IMR-90 (cell line): ENCODE measurements at regions not wholly inside any gene's neighbourhood (a gene's known extent, or its start where the extent isn't known, plus 50 kb on each side); places are given as distances from the start of the nearest gene placed in this dataset.

Source experiments
- ATAC-seq: fragments of 200-7000 bp; cut with Tn5 transposase; 2 replicates; pipeline ENCODE4 v1.9.1; 2020; ENCODE audit warnings: low read depth, mild to moderate bottlenecking, moderate library complexity
- BruUV-seq: library from RNA; stranded (reverse); fragments of 400-500 nt; replicated peaks from 2 replicates; lab custom pipeline; 2021; lab: Mats Ljungman, UMichigan
- CTCF ChIA-PET: fragments of 300-600 bp; formaldehyde crosslinking; extraction: SDS; loops from one replicate; lab custom pipeline; 2021; ENCODE audit warnings: antibody characterized with exemption; lab: Yijun Ruan, JAX
- POLR2A ChIA-PET: fragments of 300-600 bp; sonication (Branson Sonifier 250); formaldehyde crosslinking; loops from one replicate; lab custom pipeline; 2022; ENCODE audit warnings: antibody characterized with exemption; ENCODE audit not compliant: unreplicated experiment; lab: Charles Lee
- DNase-seq: peaks from one replicate; pipeline ENCODE4 v3.0.0; 2013
- H2AFZ ChIP-seq: replicated peaks from 2 replicates; pipeline ENCODE3; 2013; ENCODE audit warnings: low read length, mild to moderate bottlenecking; ENCODE audit not compliant: poor library complexity
- H2AK5ac ChIP-seq: 2 replicates; pipeline ENCODE4 v1.6.1; 2013; ENCODE audit warnings: low read depth, low read length, inconsistent platforms
- H2AK9ac ChIP-seq: replicated peaks from 2 replicates; pipeline ENCODE3; 2013; ENCODE audit warnings: mild to moderate bottlenecking, low read depth, low read length, moderate library complexity; ENCODE audit not compliant: poor library complexity
- H2BK120ac ChIP-seq: 2 replicates; pipeline ENCODE4 v1.6.1; 2013; ENCODE audit warnings: low read depth, low read length, inconsistent platforms
- H2BK15ac ChIP-seq: 3 replicates; pipeline ENCODE4 v1.6.1; 2013; ENCODE audit warnings: low read depth, low read length, inconsistent platforms
- H2BK20ac ChIP-seq: 2 replicates; pipeline ENCODE4 v1.6.1; 2013; ENCODE audit warnings: low read depth, mild to moderate bottlenecking, inconsistent platforms, low read length, moderate library complexity
- H2BK5ac ChIP-seq: 2 replicates; pipeline ENCODE4 v1.6.1; 2013; ENCODE audit warnings: mild to moderate bottlenecking, low read depth, low read length, inconsistent platforms; ENCODE audit not compliant: poor library complexity, severe bottlenecking
- H3K14ac ChIP-seq: replicated peaks from 2 replicates; pipeline ENCODE4 v1.6.1; 2013; ENCODE audit warnings: low read depth, low read length, inconsistent platforms
- H3K18ac ChIP-seq: 2 replicates; pipeline ENCODE4 v1.6.1; 2013; ENCODE audit warnings: low read depth, low read length, control low read depth
- H3K23ac ChIP-seq: 2 replicates; pipeline ENCODE4 v1.6.1; 2013; ENCODE audit warnings: low read depth, low read length, inconsistent platforms
- H3K27ac ChIP-seq: 2 replicates; pipeline ENCODE4 v1.5.1; 2013; ENCODE audit warnings: mild to moderate bottlenecking, control low read depth, low read length; ENCODE audit not compliant: insufficient read depth
- H3K27me3 ChIP-seq: 2 replicates; pipeline ENCODE4 v1.6.1; 2013; ENCODE audit warnings: low read length; ENCODE audit not compliant: control insufficient read depth, insufficient read depth
- H3K36me3 ChIP-seq: 2 replicates; pipeline ENCODE4 v1.6.1; 2013; ENCODE audit warnings: low read length, mixed read lengths; ENCODE audit not compliant: control insufficient read depth, insufficient read depth
- H3K4ac ChIP-seq: 2 replicates; pipeline ENCODE4 v1.6.1; 2013; ENCODE audit warnings: low read depth, low read length, inconsistent platforms
- H3K4me1 ChIP-seq: 2 replicates; pipeline ENCODE4 v1.6.1; 2013; ENCODE audit warnings: low read length, mixed read lengths; ENCODE audit not compliant: control insufficient read depth, insufficient read depth
- H3K4me2 ChIP-seq: 2 replicates; pipeline ENCODE4 v1.6.1; 2013; ENCODE audit warnings: low read depth, mild to moderate bottlenecking, control low read depth, low read length, moderate library complexity
- H3K4me3 ChIP-seq: 2 replicates; pipeline ENCODE4 v1.5.1; 2013; ENCODE audit warnings: low read depth, mild to moderate bottlenecking, control low read depth, low read length, moderate library complexity; ENCODE audit not compliant: insufficient read depth
- H3K56ac ChIP-seq: 2 replicates; pipeline ENCODE4 v1.6.1; 2013; ENCODE audit warnings: low read length, inconsistent platforms; ENCODE audit not compliant: insufficient read depth; ENCODE audit errors: extremely low read depth
- H3K79me1 ChIP-seq, 2 experiments: 2 replicates each; pipeline ENCODE4 v1.6.1; 2013; ENCODE audit warnings: low read length in 2 of 2, inconsistent platforms in 1 of 2, low read depth in 1 of 2
- H3K9ac ChIP-seq: 2 replicates; pipeline ENCODE4 v1.6.1; 2013; ENCODE audit warnings: low read depth, low read length, control low read depth
- H3K9me1 ChIP-seq: 2 replicates; pipeline ENCODE4 v1.6.1; 2013; ENCODE audit warnings: low read length, inconsistent platforms; ENCODE audit not compliant: insufficient read depth
- H3K9me3 ChIP-seq: 2 replicates; pipeline ENCODE4 v1.6.1; 2013; ENCODE audit warnings: low read length; ENCODE audit not compliant: control insufficient read depth, insufficient read depth
- H4K20me1 ChIP-seq: 2 replicates; pipeline ENCODE4 v1.6.1; 2013; ENCODE audit warnings: low read length, inconsistent platforms; ENCODE audit not compliant: insufficient read depth
- H4K5ac ChIP-seq: 2 replicates; pipeline ENCODE4 v1.6.1; 2013; ENCODE audit warnings: mild to moderate bottlenecking, low read depth, low read length, control low read depth
- H4K8ac ChIP-seq, 2 experiments: 2 replicates each; pipeline ENCODE4 v1.6.1; 2013; ENCODE audit warnings: low read depth in 2 of 2, low read length in 2 of 2, control low read depth in 1 of 2, inconsistent platforms in 1 of 2
- H4K91ac ChIP-seq: 2 replicates; pipeline ENCODE4 v1.6.1; 2013; ENCODE audit warnings: low read depth, low read length, inconsistent platforms; ENCODE audit not compliant: insufficient read depth
- BHLHE40 ChIP-seq: fragments of 150-350 bp; IDR thresholded peaks from 2 replicates; pipeline ENCODE4 v1.6.1; 2016; ENCODE audit warnings: mild to moderate bottlenecking, low read depth, low read length
- CEBPB ChIP-seq: IDR thresholded peaks from 2 replicates; pipeline ENCODE4 v1.6.1; 2012; ENCODE audit warnings: low read depth, low read length, improper control_type of control experiment
- CHD1 ChIP-seq: IDR thresholded peaks from 2 replicates; pipeline ENCODE4 v1.6.1; 2012; ENCODE audit warnings: low read depth, low read length, improper control_type of control experiment
- FOS ChIP-seq: fragments of 150-350 bp; IDR thresholded peaks from 2 replicates; pipeline ENCODE4 v1.6.1; 2016; ENCODE audit warnings: low read depth, low read length
- MAFK ChIP-seq: IDR thresholded peaks from 2 replicates; pipeline ENCODE4 v1.6.1; 2012; ENCODE audit warnings: low read depth, low read length, improper control_type of control experiment
- MAZ ChIP-seq: IDR thresholded peaks from 2 replicates; pipeline ENCODE4 v1.6.1; 2012; ENCODE audit warnings: low read depth, mild to moderate bottlenecking, low read length, improper control_type of control experiment, moderate library complexity, borderline replicate concordance
- MXI1 ChIP-seq: IDR thresholded peaks from 2 replicates; pipeline ENCODE4 v1.6.1; 2012; ENCODE audit warnings: low read depth, mild to moderate bottlenecking, low read length, moderate library complexity, borderline replicate concordance
- NFE2L2 ChIP-seq: fragments of 150-350 bp; IDR thresholded peaks from 2 replicates; pipeline ENCODE4 v1.6.1; 2016; ENCODE audit warnings: low read depth, mild to moderate bottlenecking, low read length
- POLR2A ChIP-seq: IDR thresholded peaks from 2 replicates; pipeline ENCODE4 v1.6.1; 2012; ENCODE audit warnings: mild to moderate bottlenecking, low read depth, low read length
- RAD21 ChIP-seq: IDR thresholded peaks from 2 replicates; pipeline ENCODE4 v1.6.1; 2012; ENCODE audit warnings: low read length, improper control_type of control experiment
- RCOR1 ChIP-seq: IDR thresholded peaks from 2 replicates; pipeline ENCODE4 v1.6.1; 2012; ENCODE audit warnings: mild to moderate bottlenecking, low read length, improper control_type of control experiment; ENCODE audit not compliant: insufficient replicate concordance
- RFX5 ChIP-seq: IDR thresholded peaks from 2 replicates; pipeline ENCODE4 v1.8.0; 2012; ENCODE audit warnings: low read depth, mild to moderate bottlenecking, low read length, moderate library complexity
- SMC3 ChIP-seq: fragments of 150-350 bp; IDR thresholded peaks from 2 replicates; pipeline ENCODE4 v1.6.1; 2016; ENCODE audit warnings: low read depth, mild to moderate bottlenecking, antibody characterized with exemption, low read length, moderate library complexity
- WGBS, 2 experiments: methylation state at CpG; one replicate each; pipeline versions ENCODE4 v1.1.5 to v1.1.7; 2013; ENCODE audit warnings: missing lambda C conversion rate in 2 of 2; ENCODE audit not compliant: insufficient read length in 1 of 2; ENCODE audit errors: extremely low coverage in 2 of 2; 5-methylcytosine and 5-hydroxymethylcytosine counted together
- dilution Hi-C: fragments of 300-500 bp; cut with HindIII; formaldehyde crosslinking; loops from one replicate; pipeline ENCODE4 v1.14.3; 2018; ENCODE audit warnings: low sequenced_read_pairs; ENCODE audit not compliant: unreplicated experiment
- in situ Hi-C: fragments of 300-500 bp; cut with MboI; formaldehyde crosslinking; loops from 3 replicates; pipeline ENCODE4 v1.14.3; 2019; ENCODE audit warnings: low sequenced_read_pairs, inconsistent platforms, mixed read lengths
- intact Hi-C: fragments of 100-400 bp; cut with micrococcal nuclease; formaldehyde crosslinking; loops from 2 replicates; pipeline ENCODE4 v1.10.0; 2022
- TF ChIP-seq, protein P1 (sequence below): fragments of 150-350 bp; IDR thresholded peaks from 2 replicates; pipeline ENCODE4 v1.6.1; 2017; ENCODE audit warnings: mild to moderate bottlenecking, antibody characterized with exemption, low read length, low read depth
- TF ChIP-seq, protein P2 (sequence below): fragments of 150-350 bp; IDR thresholded peaks from 2 replicates; pipeline ENCODE4 v1.6.1; 2016; ENCODE audit warnings: low read depth, mild to moderate bottlenecking, low read length, moderate library complexity, borderline replicate concordance
- TF ChIP-seq, protein P3 (sequence below): conservative IDR thresholded peaks from 2 replicates; pipeline ENCODE4 v1.5.1; 2012; ENCODE audit warnings: mild to moderate bottlenecking, low read depth, low read length, improper control_type of control experiment

DNA sequence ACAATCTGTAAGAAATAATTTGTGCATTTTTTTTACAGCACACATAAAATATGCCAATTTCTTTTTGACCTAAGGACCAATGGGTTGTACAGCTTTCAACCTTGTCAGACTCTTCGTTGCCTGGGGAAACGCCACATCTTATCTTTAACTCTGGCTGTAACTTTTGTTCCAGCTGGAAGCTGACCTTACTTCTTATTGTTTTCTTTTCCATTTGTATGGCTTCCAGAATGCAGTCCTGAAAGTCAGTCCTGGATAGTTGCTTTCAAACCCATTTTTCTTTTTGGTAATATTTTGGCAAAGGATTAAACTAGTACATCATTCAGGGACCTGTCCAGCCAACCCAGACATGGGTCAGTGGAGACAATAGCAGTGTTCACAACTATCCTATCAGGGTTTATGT lies 686.5 kb upstream of the CDH2 start:
- Histone ChIP-seq H4K8ac (no peak overlapping the region), H3K14ac (no peak overlapping the region), H3K27me3 (no peaks in the 10 kb centered on the region), H3K4ac (no peak overlapping the region), H2BK120ac (no peak overlapping the region), H4K5ac (no peak overlapping the region), H3K4me1 (no peaks in the 10 kb centered on the region), H3K56ac (no peak overlapping the region), H3K9ac (no peak overlapping the region), H2BK5ac (no peak overlapping the region), H3K79me1 (no peaks in the 10 kb centered on the region), H3K9me3 (no peaks in the 10 kb centered on the region), H3K36me3 (no peaks in the 10 kb centered on the region), H2BK20ac (no peak overlapping the region), H3K18ac (no peak overlapping the region), H3K27ac (no peak overlapping the region), H2BK15ac (no peak overlapping the region), H3K4me2 (no peak overlapping the region), H3K4me3 (no peak overlapping the region), H2AK9ac (no peak overlapping the region), H4K91ac (no peak overlapping the region), H3K23ac (no peak overlapping the region), H3K9me1 (no peaks in the 10 kb centered on the region), H4K20me1 (no peaks in the 10 kb centered on the region), H2AFZ (no peak overlapping the region), H2AK5ac (no peak overlapping the region)
- TF ChIP-seq BHLHE40 (no peak), MAZ (no peak), FOS (no peak), RAD21 (no peak), SMC3 (no peak), NFE2L2 (no peak), POLR2A (no peak), CHD1 (no peak), RCOR1 (no peak), CEBPB (no peak), MAFK (no peak), RFX5 (no peak), MXI1 (no peak)
- TF ChIP-seq, protein P1, sequence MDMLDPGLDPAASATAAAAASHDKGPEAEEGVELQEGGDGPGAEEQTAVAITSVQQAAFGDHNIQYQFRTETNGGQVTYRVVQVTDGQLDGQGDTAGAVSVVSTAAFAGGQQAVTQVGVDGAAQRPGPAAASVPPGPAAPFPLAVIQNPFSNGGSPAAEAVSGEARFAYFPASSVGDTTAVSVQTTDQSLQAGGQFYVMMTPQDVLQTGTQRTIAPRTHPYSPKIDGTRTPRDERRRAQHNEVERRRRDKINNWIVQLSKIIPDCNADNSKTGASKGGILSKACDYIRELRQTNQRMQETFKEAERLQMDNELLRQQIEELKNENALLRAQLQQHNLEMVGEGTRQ = no peak
- TF ChIP-seq, protein P2, sequence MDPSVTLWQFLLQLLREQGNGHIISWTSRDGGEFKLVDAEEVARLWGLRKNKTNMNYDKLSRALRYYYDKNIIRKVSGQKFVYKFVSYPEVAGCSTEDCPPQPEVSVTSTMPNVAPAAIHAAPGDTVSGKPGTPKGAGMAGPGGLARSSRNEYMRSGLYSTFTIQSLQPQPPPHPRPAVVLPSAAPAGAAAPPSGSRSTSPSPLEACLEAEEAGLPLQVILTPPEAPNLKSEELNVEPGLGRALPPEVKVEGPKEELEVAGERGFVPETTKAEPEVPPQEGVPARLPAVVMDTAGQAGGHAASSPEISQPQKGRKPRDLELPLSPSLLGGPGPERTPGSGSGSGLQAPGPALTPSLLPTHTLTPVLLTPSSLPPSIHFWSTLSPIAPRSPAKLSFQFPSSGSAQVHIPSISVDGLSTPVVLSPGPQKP = no peak
- TF ChIP-seq, protein P3, sequence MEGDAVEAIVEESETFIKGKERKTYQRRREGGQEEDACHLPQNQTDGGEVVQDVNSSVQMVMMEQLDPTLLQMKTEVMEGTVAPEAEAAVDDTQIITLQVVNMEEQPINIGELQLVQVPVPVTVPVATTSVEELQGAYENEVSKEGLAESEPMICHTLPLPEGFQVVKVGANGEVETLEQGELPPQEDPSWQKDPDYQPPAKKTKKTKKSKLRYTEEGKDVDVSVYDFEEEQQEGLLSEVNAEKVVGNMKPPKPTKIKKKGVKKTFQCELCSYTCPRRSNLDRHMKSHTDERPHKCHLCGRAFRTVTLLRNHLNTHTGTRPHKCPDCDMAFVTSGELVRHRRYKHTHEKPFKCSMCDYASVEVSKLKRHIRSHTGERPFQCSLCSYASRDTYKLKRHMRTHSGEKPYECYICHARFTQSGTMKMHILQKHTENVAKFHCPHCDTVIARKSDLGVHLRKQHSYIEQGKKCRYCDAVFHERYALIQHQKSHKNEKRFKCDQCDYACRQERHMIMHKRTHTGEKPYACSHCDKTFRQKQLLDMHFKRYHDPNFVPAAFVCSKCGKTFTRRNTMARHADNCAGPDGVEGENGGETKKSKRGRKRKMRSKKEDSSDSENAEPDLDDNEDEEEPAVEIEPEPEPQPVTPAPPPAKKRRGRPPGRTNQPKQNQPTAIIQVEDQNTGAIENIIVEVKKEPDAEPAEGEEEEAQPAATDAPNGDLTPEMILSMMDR = no peak
- in situ Hi-C loops = no loop called here
- intact Hi-C loops = no loop called here
- ATAC-seq = no peak
- dilution Hi-C loops = no loop called here
- ChIA-PET POLR2A (no interaction called here), CTCF (no interaction called here)
- DNase-seq = no peak
- 20% methylated on average over 2 of the region's 2 CpGs; no CpG with 5 or more reads in 1 of the 2 experiments for WGBS, 2 experiments
- BruUV-seq = no TSS peak
